ENCODE measurements at regions not wholly inside any gene's neighbourhood (a gene's known extent, or its start where the extent isn't known, plus 50 kb on each side); places are given as distances from the start of the nearest gene placed in this dataset.

- no peaks in the 10 kb centered on the region for H3K4me1 ChIP-seq (ENCODE audit: control insufficient read depth in 2 of 2, insufficient read depth in 2 of 2, low read length in 2 of 2)
- no peaks in the 10 kb centered on the region for H3K27me3 ChIP-seq (ENCODE audit: control insufficient read depth in 2 of 2, insufficient read depth in 2 of 2, low read length in 2 of 2)
- no peaks in the 10 kb centered on the region for H3K9me3 ChIP-seq (ENCODE audit: control insufficient read depth in 2 of 2, low read length in 2 of 2)
- H3K36me3 ChIP-seq (ENCODE audit: control insufficient read depth in 2 of 2, insufficient read depth in 2 of 2, low read length in 2 of 2): no peaks in the 10 kb centered on the region
- no peak overlapping the region for H3K4me3 ChIP-seq (ENCODE audit: low read length in 2 of 2)
- no peak overlapping the region for H3K27ac ChIP-seq (ENCODE audit: low read depth in 2 of 2, low read length in 2 of 2)
- H3K9ac ChIP-seq (ENCODE audit: low read depth in 1 of 2, low read length in 2 of 2): no peak overlapping the region
These were observed 716.4 kb downstream of the NR2F1-AS1 start for GRCh38 chr5:92864591-92864990.

- Histone ChIP-seq H3K4me1 (ENCODE audit: control insufficient read depth in 2 of 2, insufficient read depth in 2 of 2, low read length in 2 of 2) (no peaks in the 10 kb centered on the region), H3K4me3 (ENCODE audit: low read length in 2 of 2) (no peak overlapping the region), H3K27ac (ENCODE audit: low read depth in 2 of 2, low read length in 2 of 2) (no peak overlapping the region), H3K9me3 (ENCODE audit: control insufficient read depth in 2 of 2, low read length in 2 of 2) (no peaks in the 10 kb centered on the region), H3K27me3 (ENCODE audit: control insufficient read depth in 2 of 2, insufficient read depth in 2 of 2, low read length in 2 of 2) (no peaks in the 10 kb centered on the region), H3K9ac (ENCODE audit: low read depth in 1 of 2, low read length in 2 of 2) (no peak overlapping the region), H3K36me3 (ENCODE audit: control insufficient read depth in 2 of 2, insufficient read depth in 2 of 2, low read length in 2 of 2) (no peaks in the 10 kb centered on the region)
These were observed 717.4 kb downstream of the NR2F1-AS1 start for GRCh38 chr5:92863666-92864065.

GRCh38 chr5:92861531-92862285 is 719.3 kb downstream of the NR2F1-AS1 start:
- no peaks in the 10 kb centered on the region for H3K36me3 ChIP-seq (ENCODE audit: control insufficient read depth in 2 of 2, insufficient read depth in 2 of 2, low read length in 2 of 2)
- H3K4me3 ChIP-seq (ENCODE audit: low read length in 2 of 2): no peak overlapping the region
- no peaks in the 10 kb centered on the region for H3K9me3 ChIP-seq (ENCODE audit: control insufficient read depth in 2 of 2, low read length in 2 of 2)

GRCh38 chr5:92860061-92860460 is 721.0 kb downstream of the NR2F1-AS1 start:
- no peaks in the 10 kb centered on the region for H3K36me3 ChIP-seq (ENCODE audit: control insufficient read depth in 2 of 2, insufficient read depth in 2 of 2, low read length in 2 of 2)
- no peaks in the 10 kb centered on the region for H3K27me3 ChIP-seq (ENCODE audit: control insufficient read depth in 2 of 2, insufficient read depth in 2 of 2, low read length in 2 of 2)
- H3K4me3 ChIP-seq (ENCODE audit: low read length in 2 of 2): no peak overlapping the region
- H3K9me3 ChIP-seq (ENCODE audit: control insufficient read depth in 2 of 2, low read length in 2 of 2): no peaks in the 10 kb centered on the region
- H3K27ac ChIP-seq (ENCODE audit: low read depth in 2 of 2, low read length in 2 of 2): no peak overlapping the region
- H3K9ac ChIP-seq (ENCODE audit: low read depth in 1 of 2, low read length in 2 of 2): no peak overlapping the region
- no peaks in the 10 kb centered on the region for H3K4me1 ChIP-seq (ENCODE audit: control insufficient read depth in 2 of 2, insufficient read depth in 2 of 2, low read length in 2 of 2)

More at GRCh38 chr5:92861531-92862285, 719.3 kb downstream of the NR2F1-AS1 start:
- H3K4me1 ChIP-seq (ENCODE audit: control insufficient read depth in 2 of 2, insufficient read depth in 2 of 2, low read length in 2 of 2): no peaks in the 10 kb centered on the region
- no peak overlapping the region for H3K27ac ChIP-seq (ENCODE audit: low read depth in 2 of 2, low read length in 2 of 2)
- H3K27me3 ChIP-seq (ENCODE audit: control insufficient read depth in 2 of 2, insufficient read depth in 2 of 2, low read length in 2 of 2): no peaks in the 10 kb centered on the region
- H3K9ac ChIP-seq (ENCODE audit: low read depth in 1 of 2, low read length in 2 of 2): no peak overlapping the region

GRCh38 chr5:92852219-92852618 is 728.8 kb downstream of the NR2F1-AS1 start:
- Histone ChIP-seq H3K9ac (ENCODE audit: low read depth in 1 of 2, low read length in 2 of 2) (no peak overlapping the region), H3K27ac (ENCODE audit: low read depth in 2 of 2, low read length in 2 of 2) (no peak overlapping the region), H3K27me3 (ENCODE audit: control insufficient read depth in 2 of 2, insufficient read depth in 2 of 2, low read length in 2 of 2) (no peaks in the 10 kb centered on the region), H3K9me3 (ENCODE audit: control insufficient read depth in 2 of 2, low read length in 2 of 2) (no peaks in the 10 kb centered on the region), H3K4me3 (ENCODE audit: low read length in 2 of 2) (no peak overlapping the region), H3K36me3 (ENCODE audit: control insufficient read depth in 2 of 2, insufficient read depth in 2 of 2, low read length in 2 of 2) (no peaks in the 10 kb centered on the region), H3K4me1 (ENCODE audit: control insufficient read depth in 2 of 2, insufficient read depth in 2 of 2, low read length in 2 of 2) (no peaks in the 10 kb centered on the region)

- Histone ChIP-seq H3K4me3 (ENCODE audit: low read length in 2 of 2) (no peak overlapping the region), H3K27ac (ENCODE audit: low read depth in 2 of 2, low read length in 2 of 2) (no peak overlapping the region), H3K9me3 (ENCODE audit: control insufficient read depth in 2 of 2, low read length in 2 of 2) (no peaks in the 10 kb centered on the region), H3K9ac (ENCODE audit: low read depth in 1 of 2, low read length in 2 of 2) (no peak overlapping the region), H3K27me3 (ENCODE audit: control insufficient read depth in 2 of 2, insufficient read depth in 2 of 2, low read length in 2 of 2) (no peaks in the 10 kb centered on the region), H3K4me1 (ENCODE audit: control insufficient read depth in 2 of 2, insufficient read depth in 2 of 2, low read length in 2 of 2) (no peaks in the 10 kb centered on the region), H3K36me3 (ENCODE audit: control insufficient read depth in 2 of 2, insufficient read depth in 2 of 2, low read length in 2 of 2) (no peaks in the 10 kb centered on the region)
These were observed 730.1 kb downstream of the NR2F1-AS1 start for GRCh38 chr5:92850886-92851285.

- no peaks in the 10 kb centered on the region for H3K9me3 ChIP-seq (ENCODE audit: control insufficient read depth in 2 of 2, low read length in 2 of 2)
- no peaks in the 10 kb centered on the region for H3K36me3 ChIP-seq (ENCODE audit: control insufficient read depth in 2 of 2, insufficient read depth in 2 of 2, low read length in 2 of 2)
- H3K27me3 ChIP-seq (ENCODE audit: control insufficient read depth in 2 of 2, insufficient read depth in 2 of 2, low read length in 2 of 2): no peaks in the 10 kb centered on the region
- H3K4me3 ChIP-seq (ENCODE audit: low read length in 2 of 2): no peak overlapping the region
- no peak overlapping the region for H3K27ac ChIP-seq (ENCODE audit: low read depth in 2 of 2, low read length in 2 of 2)
- H3K9ac ChIP-seq (ENCODE audit: low read depth in 1 of 2, low read length in 2 of 2): no peak overlapping the region
- no peaks in the 10 kb centered on the region for H3K4me1 ChIP-seq (ENCODE audit: control insufficient read depth in 2 of 2, insufficient read depth in 2 of 2, low read length in 2 of 2)
These were observed 731.3 kb downstream of the NR2F1-AS1 start for GRCh38 chr5:92849756-92850155.

- Histone ChIP-seq H3K27me3 (ENCODE audit: control insufficient read depth in 2 of 2, insufficient read depth in 2 of 2, low read length in 2 of 2) (no peaks in the 10 kb centered on the region), H3K9me3 (ENCODE audit: control insufficient read depth in 2 of 2, low read length in 2 of 2) (no peaks in the 10 kb centered on the region), H3K4me1 (ENCODE audit: control insufficient read depth in 2 of 2, insufficient read depth in 2 of 2, low read length in 2 of 2) (no peaks in the 10 kb centered on the region), H3K36me3 (ENCODE audit: control insufficient read depth in 2 of 2, insufficient read depth in 2 of 2, low read length in 2 of 2) (no peaks in the 10 kb centered on the region), H3K4me3 (ENCODE audit: low read length in 2 of 2) (no peak overlapping the region), H3K27ac (ENCODE audit: low read depth in 2 of 2, low read length in 2 of 2) (no peak overlapping the region), H3K9ac (ENCODE audit: low read depth in 1 of 2, low read length in 2 of 2) (no peak overlapping the region)
These were observed 739.3 kb downstream of the NR2F1-AS1 start for GRCh38 chr5:92841604-92842155.

GRCh38 chr5:92838253-92838652 is 742.8 kb downstream of the NR2F1-AS1 start:
- H3K9me3 ChIP-seq (ENCODE audit: control insufficient read depth in 2 of 2, low read length in 2 of 2): no peaks in the 10 kb centered on the region
- no peaks in the 10 kb centered on the region for H3K4me1 ChIP-seq (ENCODE audit: control insufficient read depth in 2 of 2, insufficient read depth in 2 of 2, low read length in 2 of 2)
- H3K27me3 ChIP-seq (ENCODE audit: control insufficient read depth in 2 of 2, insufficient read depth in 2 of 2, low read length in 2 of 2): no peaks in the 10 kb centered on the region
- no peak overlapping the region for H3K9ac ChIP-seq (ENCODE audit: low read depth in 1 of 2, low read length in 2 of 2)
- H3K36me3 ChIP-seq (ENCODE audit: control insufficient read depth in 2 of 2, insufficient read depth in 2 of 2, low read length in 2 of 2): no peaks in the 10 kb centered on the region
- no peak overlapping the region for H3K4me3 ChIP-seq (ENCODE audit: low read length in 2 of 2)
- no peak overlapping the region for H3K27ac ChIP-seq (ENCODE audit: low read depth in 2 of 2, low read length in 2 of 2)

- Histone ChIP-seq H3K9ac (ENCODE audit: low read depth in 1 of 2, low read length in 2 of 2) (no peak overlapping the region), H3K36me3 (ENCODE audit: control insufficient read depth in 2 of 2, insufficient read depth in 2 of 2, low read length in 2 of 2) (no peaks in the 10 kb centered on the region), H3K27me3 (ENCODE audit: control insufficient read depth in 2 of 2, insufficient read depth in 2 of 2, low read length in 2 of 2) (no peaks in the 10 kb centered on the region), H3K4me3 (ENCODE audit: low read length in 2 of 2) (no peak overlapping the region), H3K4me1 (ENCODE audit: control insufficient read depth in 2 of 2, insufficient read depth in 2 of 2, low read length in 2 of 2) (no peaks in the 10 kb centered on the region), H3K27ac (ENCODE audit: low read depth in 2 of 2, low read length in 2 of 2) (no peak overlapping the region), H3K9me3 (ENCODE audit: control insufficient read depth in 2 of 2, low read length in 2 of 2) (no peaks in the 10 kb centered on the region)
These were observed 743.9 kb downstream of the NR2F1-AS1 start for GRCh38 chr5:92836855-92837755.

Data from mucosa of rectum (tissue), 2 donors.